SK-N-SH (cell line): ENCODE measurements at regions not wholly inside any gene's neighbourhood (a gene's known extent, or its start where the extent isn't known, plus 50 kb on each side); places are given as distances from the start of the nearest gene placed in this dataset.

Source experiments
- CTCF ChIP-seq: fragments of 200-600 bp; sonication (generic); IDR thresholded peaks from 2 replicates; pipeline ENCODE4 v1.6.1; 2017; ENCODE audit warnings: antibody characterized with exemption, mild to moderate bottlenecking, moderate library complexity
- JUND ChIP-seq: IDR thresholded peaks from 2 replicates; pipeline ENCODE4 v1.4.0; 2012
- PBX3 ChIP-seq: IDR thresholded peaks from 2 replicates; pipeline ENCODE4; 2012
- RAD21 ChIP-seq: IDR thresholded peaks from 2 replicates; pipeline ENCODE4 v1.6.1; 2012; ENCODE audit warnings: mild to moderate bottlenecking, low read length
- REST ChIP-seq: IDR thresholded peaks from 2 replicates; pipeline ENCODE4 v1.6.1; 2012; ENCODE audit warnings: mild to moderate bottlenecking, low read depth, low read length, moderate library complexity
- SIN3A ChIP-seq: IDR thresholded peaks from 2 replicates; pipeline ENCODE4 v1.6.1; 2012; ENCODE audit warnings: low read depth, mild to moderate bottlenecking, low read length, moderate library complexity, borderline replicate concordance
- TAF1 ChIP-seq: IDR thresholded peaks from 2 replicates; pipeline ENCODE4 v1.6.1; 2012; ENCODE audit warnings: low read depth, mild to moderate bottlenecking, low read length, moderate library complexity, borderline replicate concordance
- USF1 ChIP-seq: IDR thresholded peaks from 2 replicates; pipeline ENCODE4 v1.4.0; 2012; ENCODE audit warnings: low read depth, borderline replicate concordance
- YY1 ChIP-seq: IDR thresholded peaks from 2 replicates; pipeline ENCODE4 v1.4.0; 2012; ENCODE audit warnings: low read depth, mild to moderate bottlenecking
- ZBTB33 ChIP-seq: IDR thresholded peaks from 2 replicates; pipeline ENCODE4 v1.4.0; 2012; ENCODE audit warnings: low read depth, borderline replicate concordance

- TF ChIP-seq SIN3A = no peak
- TF ChIP-seq USF1 = no peak
- no peak for TF ChIP-seq CTCF
- TF ChIP-seq RAD21 = no peak
- TF ChIP-seq TAF1 = no peak
- no peak for TF ChIP-seq PBX3
- no peak for TF ChIP-seq YY1
- no peak for TF ChIP-seq JUND
- TF ChIP-seq REST = no peak
- no peak for TF ChIP-seq ZBTB33
Measured at GRCh38 chr18:7394050-7394659, 163.3 kb downstream of the LRRC30 start.
